ENCODE measurements at regions not wholly inside any gene's neighbourhood (a gene's known extent, or its start where the extent isn't known, plus 50 kb on each side); places are given as distances from the start of the nearest gene placed in this dataset.

GRCh38 chr13:59408738-59409137, 755.0 kb downstream of the DIAPH3 start:
- Histone ChIP-seq H3K9ac (ENCODE audit: insufficient read depth, low read depth, low read length) (no peak overlapping the region), H3K4me2 (ENCODE audit: low read depth, low read length) (no peak overlapping the region), H3K9me3 (ENCODE audit: low read length) (no peaks in the 10 kb centered on the region), H3K4me1 (ENCODE audit: insufficient read depth, low read length) (no peaks in the 10 kb centered on the region), H3K4me3 (replicated peaks in 1 of 3; ENCODE audit: insufficient read depth in 1 of 3, low read depth in 2 of 3, low read length in 3 of 3) (no peak overlapping the region), H2AFZ (ENCODE audit: low read length) (no peak overlapping the region), H3K27me3 (ENCODE audit: control insufficient read depth in 1 of 2, insufficient read depth in 2 of 2, low read length in 2 of 2) (no peaks in the 10 kb centered on the region), H3K27ac (ENCODE audit: extremely low read length, insufficient read depth, low read length) (no peak overlapping the region), H3K79me2 (ENCODE audit: insufficient read depth, low read length) (no peaks in the 10 kb centered on the region), H3K36me3 (replicated peaks in 1 of 2; ENCODE audit: control insufficient read depth in 1 of 2, insufficient read depth in 2 of 2, low read length in 2 of 2) (no peaks in the 10 kb centered on the region), H4K20me1 (ENCODE audit: insufficient read depth, low read length) (no peaks in the 10 kb centered on the region)
- ChIA-PET POLR2A (no interaction called here), CTCF (ENCODE audit: low intra/inter-chr PET ratio, low total read pairs) (no interaction called here)
- intact Hi-C loops (cut with micrococcal nuclease; ENCODE audit: unreplicated experiment) = no loop called here
- FAIRE-seq = no peak
- no peak for TF ChIP-seq ZNF329 (CRISPR knock-in tag; IDR thresholded peaks at IDR 0.05; ENCODE audit: low read depth)
- no TSS peak for BruUV-seq (replicated peaks)
- ATAC-seq = no peak
- in situ Hi-C loops (cut with HindIII; ENCODE audit: extremely low pct_ligation_motif_present, low pct_unique_long_range_greater_than_20kb) = no loop called here
- no peak for DNase-seq (ENCODE audit: low spot score)
- WGBS (ENCODE audit: low lambda C conversion rate) = 44% methylated on average over 5 of the region's 5 CpGs

- Histone ChIP-seq H3K27me3 (ENCODE audit: control insufficient read depth in 1 of 2, insufficient read depth in 2 of 2, low read length in 2 of 2) (no peaks in the 10 kb centered on the region; a peak in 1 of 5 replicates), H3K9me3 (ENCODE audit: low read length) (no peaks in the 10 kb centered on the region), H4K20me1 (ENCODE audit: insufficient read depth, low read length) (no peaks in the 10 kb centered on the region), H3K79me2 (ENCODE audit: insufficient read depth, low read length) (no peaks in the 10 kb centered on the region), H2AFZ (ENCODE audit: low read length) (no peak overlapping the region), H3K4me1 (ENCODE audit: insufficient read depth, low read length) (no peaks in the 10 kb centered on the region), H3K4me3 (replicated peaks in 1 of 3; ENCODE audit: insufficient read depth in 1 of 3, low read depth in 2 of 3, low read length in 3 of 3) (no peak overlapping the region), H3K36me3 (replicated peaks in 1 of 2; ENCODE audit: control insufficient read depth in 1 of 2, insufficient read depth in 2 of 2, low read length in 2 of 2) (no peaks in the 10 kb centered on the region), H3K9ac (ENCODE audit: insufficient read depth, low read depth, low read length) (no peak overlapping the region), H3K4me2 (ENCODE audit: low read depth, low read length) (no peak overlapping the region), H3K27ac (ENCODE audit: extremely low read length, insufficient read depth, low read length) (no peak overlapping the region)
- intact Hi-C loops (cut with micrococcal nuclease; ENCODE audit: unreplicated experiment) (no loop called here), in situ Hi-C loops (cut with HindIII; ENCODE audit: extremely low pct_ligation_motif_present, low pct_unique_long_range_greater_than_20kb) (no loop called here)
- DNase-seq (ENCODE audit: low spot score) = no peak
- no peak for FAIRE-seq
- WGBS (ENCODE audit: low lambda C conversion rate) = 0% methylated on average over 1 of the region's 2 CpGs
- BruUV-seq (replicated peaks) = no TSS peak
- ChIA-PET POLR2A (no interaction called here), CTCF (ENCODE audit: low intra/inter-chr PET ratio, low total read pairs) (no interaction called here)
- no peak for TF ChIP-seq ZNF354B (CRISPR knock-in tag; IDR thresholded peaks at IDR 0.05)
- no peak for TF ChIP-seq KAT2B (IDR thresholded peaks at IDR 0.05; ENCODE audit: borderline replicate concordance, low read depth, low read length)
- no peak for TF ChIP-seq DNMT1 (CRISPR knock-in tag; IDR thresholded peaks at IDR 0.05)
- TF ChIP-seq POLR2AphosphoS5 (IDR thresholded peaks at IDR 0.05; ENCODE audit: low read depth, low read length) = no peak
- no peak for TF ChIP-seq ZFP1 (CRISPR knock-in tag; IDR thresholded peaks at IDR 0.05)
- ATAC-seq = no peak
Observed at GRCh38 chr13:59409211-59409610, 754.5 kb downstream of the DIAPH3 start.

Measured in HepG2 (cell line).